ENCODE measurements at regions not wholly inside any gene's neighbourhood (a gene's known extent, or its start where the extent isn't known, plus 50 kb on each side); places are given as distances from the start of the nearest gene placed in this dataset.

- no peaks in the 10 kb centered on the region for H3K36me3 ChIP-seq (ENCODE audit: control insufficient read depth in 2 of 2, insufficient read depth in 2 of 2, low read length in 2 of 2)
These were observed 315.7 kb downstream of the KCTD12 start for GRCh38 chr13:76570510-76570971.

GRCh38 chr13:76556627-76557026 is 329.6 kb downstream of the KCTD12 start:
- Histone ChIP-seq H3K27ac (ENCODE audit: low read depth in 2 of 2, low read length in 2 of 2) (no peak overlapping the region), H3K9ac (ENCODE audit: low read depth in 1 of 2, low read length in 2 of 2) (no peak overlapping the region), H3K4me3 (ENCODE audit: low read length in 2 of 2) (no peak overlapping the region), H3K36me3 (ENCODE audit: control insufficient read depth in 2 of 2, insufficient read depth in 2 of 2, low read length in 2 of 2) (no peaks in the 10 kb centered on the region), H3K9me3 (ENCODE audit: control insufficient read depth in 2 of 2, low read length in 2 of 2) (no peaks in the 10 kb centered on the region), H3K4me1 (ENCODE audit: control insufficient read depth in 2 of 2, insufficient read depth in 2 of 2, low read length in 2 of 2) (no peaks in the 10 kb centered on the region), H3K27me3 (ENCODE audit: control insufficient read depth in 2 of 2, insufficient read depth in 2 of 2, low read length in 2 of 2) (no peaks in the 10 kb centered on the region)

More at GRCh38 chr13:76570510-76570971, 315.7 kb downstream of the KCTD12 start:
- Histone ChIP-seq H3K9me3 (ENCODE audit: control insufficient read depth in 2 of 2, low read length in 2 of 2) (peaks cover 0 to 3% of the 10 kb centered on the region in 2 donors), H3K9ac (ENCODE audit: low read depth in 1 of 2, low read length in 2 of 2) (no peak overlapping the region), H3K27ac (ENCODE audit: low read depth in 2 of 2, low read length in 2 of 2) (no peak overlapping the region), H3K4me3 (ENCODE audit: low read length in 2 of 2) (no peak overlapping the region), H3K27me3 (ENCODE audit: control insufficient read depth in 2 of 2, insufficient read depth in 2 of 2, low read length in 2 of 2) (no peaks in the 10 kb centered on the region), H3K4me1 (ENCODE audit: control insufficient read depth in 2 of 2, insufficient read depth in 2 of 2, low read length in 2 of 2) (no peaks in the 10 kb centered on the region)

- Histone ChIP-seq H3K9ac (ENCODE audit: low read depth in 1 of 2, low read length in 2 of 2) (no peak overlapping the region), H3K27ac (ENCODE audit: low read depth in 2 of 2, low read length in 2 of 2) (no peak overlapping the region), H3K36me3 (ENCODE audit: control insufficient read depth in 2 of 2, insufficient read depth in 2 of 2, low read length in 2 of 2) (no peaks in the 10 kb centered on the region), H3K9me3 (ENCODE audit: control insufficient read depth in 2 of 2, low read length in 2 of 2) (no peaks in the 10 kb centered on the region), H3K27me3 (ENCODE audit: control insufficient read depth in 2 of 2, insufficient read depth in 2 of 2, low read length in 2 of 2) (no peaks in the 10 kb centered on the region), H3K4me1 (ENCODE audit: control insufficient read depth in 2 of 2, insufficient read depth in 2 of 2, low read length in 2 of 2) (no peaks in the 10 kb centered on the region), H3K4me3 (ENCODE audit: low read length in 2 of 2) (no peak overlapping the region)
These were observed 333.4 kb downstream of the KCTD12 start for GRCh38 chr13:76552807-76553206.

- H3K9ac ChIP-seq (ENCODE audit: low read depth in 1 of 2, low read length in 2 of 2), result no peak overlapping the region
- H3K27ac ChIP-seq (ENCODE audit: low read depth in 2 of 2, low read length in 2 of 2), result no peak overlapping the region
- no peaks in the 10 kb centered on the region for H3K36me3 ChIP-seq (ENCODE audit: control insufficient read depth in 2 of 2, insufficient read depth in 2 of 2, low read length in 2 of 2)
- no peaks in the 10 kb centered on the region for H3K9me3 ChIP-seq (ENCODE audit: control insufficient read depth in 2 of 2, low read length in 2 of 2)
- no peaks in the 10 kb centered on the region for H3K27me3 ChIP-seq (ENCODE audit: control insufficient read depth in 2 of 2, insufficient read depth in 2 of 2, low read length in 2 of 2)
- H3K4me3 ChIP-seq (ENCODE audit: low read length in 2 of 2), result no peak overlapping the region
- no peaks in the 10 kb centered on the region for H3K4me1 ChIP-seq (ENCODE audit: control insufficient read depth in 2 of 2, insufficient read depth in 2 of 2, low read length in 2 of 2)
These were observed 334.0 kb downstream of the KCTD12 start for GRCh38 chr13:76552041-76552772.

- Histone ChIP-seq H3K4me3 (ENCODE audit: low read length in 2 of 2) (no peak overlapping the region), H3K36me3 (ENCODE audit: control insufficient read depth in 2 of 2, insufficient read depth in 2 of 2, low read length in 2 of 2) (no peaks in the 10 kb centered on the region), H3K4me1 (ENCODE audit: control insufficient read depth in 2 of 2, insufficient read depth in 2 of 2, low read length in 2 of 2) (no peaks in the 10 kb centered on the region), H3K9me3 (ENCODE audit: control insufficient read depth in 2 of 2, low read length in 2 of 2) (no peaks in the 10 kb centered on the region), H3K9ac (ENCODE audit: low read depth in 1 of 2, low read length in 2 of 2) (no peak overlapping the region), H3K27ac (ENCODE audit: low read depth in 2 of 2, low read length in 2 of 2) (no peak overlapping the region), H3K27me3 (ENCODE audit: control insufficient read depth in 2 of 2, insufficient read depth in 2 of 2, low read length in 2 of 2) (no peaks in the 10 kb centered on the region)
These were observed 344.0 kb downstream of the KCTD12 start for GRCh38 chr13:76542176-76542575.

GRCh38 chr13:76538004-76538403 is 348.2 kb downstream of the KCTD12 start:
- Histone ChIP-seq H3K27me3 (ENCODE audit: control insufficient read depth in 2 of 2, insufficient read depth in 2 of 2, low read length in 2 of 2) (no peaks in the 10 kb centered on the region), H3K4me1 (ENCODE audit: control insufficient read depth in 2 of 2, insufficient read depth in 2 of 2, low read length in 2 of 2) (no peaks in the 10 kb centered on the region), H3K27ac (ENCODE audit: low read depth in 2 of 2, low read length in 2 of 2) (no peak overlapping the region), H3K36me3 (ENCODE audit: control insufficient read depth in 2 of 2, insufficient read depth in 2 of 2, low read length in 2 of 2) (no peaks in the 10 kb centered on the region), H3K9ac (ENCODE audit: low read depth in 1 of 2, low read length in 2 of 2) (no peak overlapping the region), H3K4me3 (ENCODE audit: low read length in 2 of 2) (no peak overlapping the region), H3K9me3 (ENCODE audit: control insufficient read depth in 2 of 2, low read length in 2 of 2) (no peaks in the 10 kb centered on the region)

GRCh38 chr13:76533251-76533650 is 353.0 kb downstream of the KCTD12 start:
- H3K27me3 ChIP-seq (ENCODE audit: control insufficient read depth in 2 of 2, insufficient read depth in 2 of 2, low read length in 2 of 2), result no peaks in the 10 kb centered on the region
- no peaks in the 10 kb centered on the region for H3K36me3 ChIP-seq (ENCODE audit: control insufficient read depth in 2 of 2, insufficient read depth in 2 of 2, low read length in 2 of 2)
- no peaks in the 10 kb centered on the region for H3K9me3 ChIP-seq (ENCODE audit: control insufficient read depth in 2 of 2, low read length in 2 of 2)
- no peak overlapping the region for H3K4me3 ChIP-seq (ENCODE audit: low read length in 2 of 2)
- no peaks in the 10 kb centered on the region for H3K4me1 ChIP-seq (ENCODE audit: control insufficient read depth in 2 of 2, insufficient read depth in 2 of 2, low read length in 2 of 2)
- no peak overlapping the region for H3K27ac ChIP-seq (ENCODE audit: low read depth in 2 of 2, low read length in 2 of 2)
- no peak overlapping the region for H3K9ac ChIP-seq (ENCODE audit: low read depth in 1 of 2, low read length in 2 of 2)

- Histone ChIP-seq H3K4me3 (ENCODE audit: low read length in 2 of 2) (no peak overlapping the region), H3K4me1 (ENCODE audit: control insufficient read depth in 2 of 2, insufficient read depth in 2 of 2, low read length in 2 of 2) (no peaks in the 10 kb centered on the region), H3K9ac (ENCODE audit: low read depth in 1 of 2, low read length in 2 of 2) (no peak overlapping the region), H3K36me3 (ENCODE audit: control insufficient read depth in 2 of 2, insufficient read depth in 2 of 2, low read length in 2 of 2) (no peaks in the 10 kb centered on the region), H3K27me3 (ENCODE audit: control insufficient read depth in 2 of 2, insufficient read depth in 2 of 2, low read length in 2 of 2) (no peaks in the 10 kb centered on the region), H3K27ac (ENCODE audit: low read depth in 2 of 2, low read length in 2 of 2) (no peak overlapping the region), H3K9me3 (ENCODE audit: control insufficient read depth in 2 of 2, low read length in 2 of 2) (no peaks in the 10 kb centered on the region)
These were observed 359.2 kb downstream of the KCTD12 start for GRCh38 chr13:76527041-76527440.

GRCh38 chr13:76523740-76524340 is 362.4 kb downstream of the KCTD12 start:
- H3K9me3 ChIP-seq (ENCODE audit: control insufficient read depth in 2 of 2, low read length in 2 of 2), result no peaks in the 10 kb centered on the region
- H3K27ac ChIP-seq (ENCODE audit: low read depth in 2 of 2, low read length in 2 of 2), result no peak overlapping the region
- H3K4me3 ChIP-seq (ENCODE audit: low read length in 2 of 2), result no peak overlapping the region
- no peaks in the 10 kb centered on the region for H3K4me1 ChIP-seq (ENCODE audit: control insufficient read depth in 2 of 2, insufficient read depth in 2 of 2, low read length in 2 of 2)
- no peaks in the 10 kb centered on the region for H3K36me3 ChIP-seq (ENCODE audit: control insufficient read depth in 2 of 2, insufficient read depth in 2 of 2, low read length in 2 of 2)
- H3K9ac ChIP-seq (ENCODE audit: low read depth in 1 of 2, low read length in 2 of 2), result no peak overlapping the region
- no peaks in the 10 kb centered on the region for H3K27me3 ChIP-seq (ENCODE audit: control insufficient read depth in 2 of 2, insufficient read depth in 2 of 2, low read length in 2 of 2)

- Histone ChIP-seq H3K27ac (ENCODE audit: low read depth in 2 of 2, low read length in 2 of 2) (no peak overlapping the region), H3K4me3 (ENCODE audit: low read length in 2 of 2) (no peak overlapping the region), H3K9me3 (ENCODE audit: control insufficient read depth in 2 of 2, low read length in 2 of 2) (no peaks in the 10 kb centered on the region), H3K27me3 (ENCODE audit: control insufficient read depth in 2 of 2, insufficient read depth in 2 of 2, low read length in 2 of 2) (no peaks in the 10 kb centered on the region), H3K9ac (ENCODE audit: low read depth in 1 of 2, low read length in 2 of 2) (no peak overlapping the region), H3K4me1 (ENCODE audit: control insufficient read depth in 2 of 2, insufficient read depth in 2 of 2, low read length in 2 of 2) (no peaks in the 10 kb centered on the region), H3K36me3 (ENCODE audit: control insufficient read depth in 2 of 2, insufficient read depth in 2 of 2, low read length in 2 of 2) (no peaks in the 10 kb centered on the region)
These were observed 364.0 kb downstream of the KCTD12 start for GRCh38 chr13:76522083-76522755.
